GM12878 (cell line): ENCODE measurements at regions not wholly inside any gene's neighbourhood (a gene's known extent, or its start where the extent isn't known, plus 50 kb on each side); places are given as distances from the start of the nearest gene placed in this dataset.

Experiments used
- CEBPB ChIP-seq, 2 experiments: fragments of 150-350 bp in 1 of 2; IDR thresholded peaks; 2 replicates each; pipeline ENCODE4 v1.6.1; 2012 to 2014; ENCODE audit warnings: low read depth in 2 of 2, low read length in 2 of 2, borderline replicate concordance in 1 of 2, inconsistent platforms in 1 of 2
- CHD1 ChIP-seq: IDR thresholded peaks from 2 replicates; pipeline ENCODE4 v1.6.1; 2012; ENCODE audit warnings: low read depth, low read length, improper control_type of control experiment
- SMC3 ChIP-seq: IDR thresholded peaks from 2 replicates; pipeline ENCODE4 v1.6.1; 2011; ENCODE audit warnings: low read length, improper control_type of control experiment, borderline replicate concordance
- SP1 ChIP-seq: IDR thresholded peaks from one replicate; pipeline ENCODE4 v1.6.1; 2011; ENCODE audit warnings: low read depth, low read length
- TCF3 ChIP-seq: IDR thresholded peaks from 2 replicates; pipeline ENCODE4 v1.6.1; 2012; ENCODE audit warnings: low read depth, mild to moderate bottlenecking, low read length, borderline replicate concordance; ENCODE audit not compliant: insufficient read depth
- TF ChIP-seq, protein P1 (sequence below), 3 experiments: IDR thresholded peaks in 2 of 3; conservative IDR thresholded peaks in 1 of 3; 2 replicates each; pipeline ENCODE4 v1.5.1; 2011; ENCODE audit warnings: low read depth in 3 of 3, low read length in 3 of 3, mild to moderate bottlenecking in 3 of 3, control low read depth in 2 of 3, moderate library complexity in 2 of 3, inconsistent platforms in 1 of 3, mixed read lengths in 1 of 3; ENCODE audit not compliant: control insufficient read depth in 2 of 3, insufficient read depth in 1 of 3; ENCODE audit errors: extremely low read depth in 1 of 3
- TF ChIP-seq, protein P2 (sequence below): fragments of 450-650 bp; IDR thresholded peaks from 2 replicates; pipeline ENCODE4 v1.6.1; 2016; ENCODE audit warnings: mild to moderate bottlenecking, moderate library complexity, borderline replicate concordance

DNA sequence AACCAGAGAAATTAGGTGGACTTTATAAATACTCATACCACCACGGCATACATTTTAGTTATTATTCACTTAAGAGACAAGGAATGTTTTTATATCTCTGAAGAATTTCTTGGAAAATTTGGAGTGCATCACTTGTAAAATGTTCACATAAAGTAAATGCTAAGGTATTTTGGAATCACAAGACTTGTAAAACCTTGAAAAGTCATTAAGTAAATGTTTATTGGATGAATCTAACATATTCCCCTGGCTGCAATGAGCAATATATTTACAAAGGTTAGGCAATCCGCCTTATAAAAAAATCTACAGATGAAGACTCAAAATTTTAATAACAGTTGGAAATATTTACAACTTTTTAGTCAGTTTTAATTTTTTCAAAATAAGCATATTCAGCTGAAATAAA, 287.4 kb upstream of the ALG10 start:
- TF ChIP-seq, protein P1, sequence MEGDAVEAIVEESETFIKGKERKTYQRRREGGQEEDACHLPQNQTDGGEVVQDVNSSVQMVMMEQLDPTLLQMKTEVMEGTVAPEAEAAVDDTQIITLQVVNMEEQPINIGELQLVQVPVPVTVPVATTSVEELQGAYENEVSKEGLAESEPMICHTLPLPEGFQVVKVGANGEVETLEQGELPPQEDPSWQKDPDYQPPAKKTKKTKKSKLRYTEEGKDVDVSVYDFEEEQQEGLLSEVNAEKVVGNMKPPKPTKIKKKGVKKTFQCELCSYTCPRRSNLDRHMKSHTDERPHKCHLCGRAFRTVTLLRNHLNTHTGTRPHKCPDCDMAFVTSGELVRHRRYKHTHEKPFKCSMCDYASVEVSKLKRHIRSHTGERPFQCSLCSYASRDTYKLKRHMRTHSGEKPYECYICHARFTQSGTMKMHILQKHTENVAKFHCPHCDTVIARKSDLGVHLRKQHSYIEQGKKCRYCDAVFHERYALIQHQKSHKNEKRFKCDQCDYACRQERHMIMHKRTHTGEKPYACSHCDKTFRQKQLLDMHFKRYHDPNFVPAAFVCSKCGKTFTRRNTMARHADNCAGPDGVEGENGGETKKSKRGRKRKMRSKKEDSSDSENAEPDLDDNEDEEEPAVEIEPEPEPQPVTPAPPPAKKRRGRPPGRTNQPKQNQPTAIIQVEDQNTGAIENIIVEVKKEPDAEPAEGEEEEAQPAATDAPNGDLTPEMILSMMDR (IDR thresholded peaks at IDR 0.05 in 2 of 3, conservative IDR thresholded peaks at IDR 0.05 in 1 of 3; ENCODE audit: control insufficient read depth in 2 of 3, extremely low read depth in 1 of 3, insufficient read depth in 1 of 3, low read depth in 3 of 3, low read length in 3 of 3), result no peak
- no peak for TF ChIP-seq TCF3
- no peak for TF ChIP-seq CEBPB (IDR thresholded peaks at IDR 0.05; ENCODE audit: borderline replicate concordance in 1 of 2, low read depth in 2 of 2, low read length in 2 of 2)
- TF ChIP-seq SP1, result no peak
- TF ChIP-seq CHD1, result no peak
- TF ChIP-seq SMC3, result no peak
- TF ChIP-seq, protein P2, sequence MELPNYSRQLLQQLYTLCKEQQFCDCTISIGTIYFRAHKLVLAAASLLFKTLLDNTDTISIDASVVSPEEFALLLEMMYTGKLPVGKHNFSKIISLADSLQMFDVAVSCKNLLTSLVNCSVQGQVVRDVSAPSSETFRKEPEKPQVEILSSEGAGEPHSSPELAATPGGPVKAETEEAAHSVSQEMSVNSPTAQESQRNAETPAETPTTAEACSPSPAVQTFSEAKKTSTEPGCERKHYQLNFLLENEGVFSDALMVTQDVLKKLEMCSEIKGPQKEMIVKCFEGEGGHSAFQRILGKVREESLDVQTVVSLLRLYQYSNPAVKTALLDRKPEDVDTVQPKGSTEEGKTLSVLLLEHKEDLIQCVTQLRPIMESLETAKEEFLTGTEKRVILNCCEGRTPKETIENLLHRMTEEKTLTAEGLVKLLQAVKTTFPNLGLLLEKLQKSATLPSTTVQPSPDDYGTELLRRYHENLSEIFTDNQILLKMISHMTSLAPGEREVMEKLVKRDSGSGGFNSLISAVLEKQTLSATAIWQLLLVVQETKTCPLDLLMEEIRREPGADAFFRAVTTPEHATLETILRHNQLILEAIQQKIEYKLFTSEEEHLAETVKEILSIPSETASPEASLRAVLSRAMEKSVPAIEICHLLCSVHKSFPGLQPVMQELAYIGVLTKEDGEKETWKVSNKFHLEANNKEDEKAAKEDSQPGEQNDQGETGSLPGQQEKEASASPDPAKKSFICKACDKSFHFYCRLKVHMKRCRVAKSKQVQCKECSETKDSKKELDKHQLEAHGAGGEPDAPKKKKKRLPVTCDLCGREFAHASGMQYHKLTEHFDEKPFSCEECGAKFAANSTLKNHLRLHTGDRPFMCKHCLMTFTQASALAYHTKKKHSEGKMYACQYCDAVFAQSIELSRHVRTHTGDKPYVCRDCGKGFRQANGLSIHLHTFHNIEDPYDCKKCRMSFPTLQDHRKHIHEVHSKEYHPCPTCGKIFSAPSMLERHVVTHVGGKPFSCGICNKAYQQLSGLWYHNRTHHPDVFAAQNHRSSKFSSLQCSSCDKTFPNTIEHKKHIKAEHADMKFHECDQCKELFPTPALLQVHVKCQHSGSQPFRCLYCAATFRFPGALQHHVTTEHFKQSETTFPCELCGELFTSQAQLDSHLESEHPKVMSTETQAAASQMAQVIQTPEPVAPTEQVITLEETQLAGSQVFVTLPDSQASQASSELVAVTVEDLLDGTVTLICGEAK, result no peak
